ENCODE measurements at regions not wholly inside any gene's neighbourhood (a gene's known extent, or its start where the extent isn't known, plus 50 kb on each side); places are given as distances from the start of the nearest gene placed in this dataset.
"Not testable (repeated sequence)": the region's sequence is repeated elsewhere in the genome, so short reads cannot be mapped to it uniquely, and the experiment has no call there.

- no peak for DNase-seq (ENCODE audit: low read depth in 1 of 2, low spot score in 2 of 2)
- H3K9me3 ChIP-seq (replicated peaks), result no peaks in the 10 kb centered on the region
- no peaks in the 10 kb centered on the region for H3K27me3 ChIP-seq (replicated peaks)
- peaks cover under 1% of the 10 kb centered on the region; the same call in 1 of the 2 replicates for H3K4me1 ChIP-seq (replicated peaks)
- no peak overlapping the region for H3K27ac ChIP-seq
- no peak overlapping the region for H3K4me3 ChIP-seq
- no peaks in the 10 kb centered on the region for H3K36me3 ChIP-seq
These were observed 124.5 kb upstream of the ARSJ start for GRCh38 chr4:114103908-114104307.

DNA sequence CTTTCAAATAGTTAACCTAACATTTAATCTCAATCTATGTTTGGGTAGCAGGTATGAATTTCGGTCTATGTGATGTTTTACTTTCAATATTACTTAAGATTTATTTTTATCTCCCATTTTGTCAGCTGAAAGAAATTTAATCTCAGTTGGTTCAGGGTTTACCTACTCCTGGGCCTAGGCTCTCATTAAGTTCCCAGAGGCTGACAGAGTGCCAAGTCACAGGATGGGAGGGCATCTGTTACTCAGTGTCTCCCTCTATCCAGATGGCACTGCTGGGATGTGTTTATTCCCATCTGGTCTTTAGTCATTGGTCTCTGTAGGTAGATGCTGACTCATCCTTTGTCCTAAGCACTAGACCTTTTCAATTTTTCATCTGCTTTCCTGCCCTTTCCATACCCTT lies 129.4 kb upstream of the ARSJ start:
- no peaks in the 10 kb centered on the region for H3K36me3 ChIP-seq
- peaks cover 4% of the 10 kb centered on the region; the same call in 1 of the 2 replicates for H3K4me1 ChIP-seq (replicated peaks)
- H3K27ac ChIP-seq, result no peak overlapping the region
- no peak overlapping the region for H3K4me3 ChIP-seq
- no peaks in the 10 kb centered on the region for H3K9me3 ChIP-seq (replicated peaks)
- H3K27me3 ChIP-seq (replicated peaks), result no peaks in the 10 kb centered on the region
- peak in 1 of 2 experiments; percentile 26 for DNase-seq (ENCODE audit: low read depth in 1 of 2, low spot score in 2 of 2)

DNA sequence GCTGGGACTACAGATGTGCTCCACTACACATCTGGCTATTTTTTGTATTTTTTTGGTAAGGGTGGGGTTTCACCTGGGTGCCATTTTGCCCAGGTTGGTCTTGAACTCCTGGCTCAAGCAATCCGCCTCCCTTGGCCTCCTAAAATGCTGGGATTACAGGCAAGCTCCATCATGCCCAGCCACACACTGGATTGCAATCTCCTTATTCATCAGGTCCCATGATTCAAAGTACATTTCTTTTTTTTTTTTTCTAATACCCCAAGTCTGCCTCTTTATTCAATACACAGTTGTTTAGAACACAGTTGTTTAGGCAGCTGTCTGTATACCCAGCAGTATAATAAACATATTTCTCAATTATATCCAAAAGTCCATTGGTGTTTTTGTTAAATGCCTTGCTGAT lies 130.3 kb upstream of the ARSJ start:
- peaks cover 4% of the 10 kb centered on the region; the same call in 1 of the 2 replicates for H3K4me1 ChIP-seq (replicated peaks)
- H3K36me3 ChIP-seq, result no peaks in the 10 kb centered on the region
- H3K27me3 ChIP-seq (replicated peaks), result no peaks in the 10 kb centered on the region
- H3K4me3 ChIP-seq, result no peak overlapping the region
- no peak overlapping the region for H3K27ac ChIP-seq
- no peaks in the 10 kb centered on the region for H3K9me3 ChIP-seq (replicated peaks)
- no peak for DNase-seq (ENCODE audit: low read depth in 1 of 2, low spot score in 2 of 2)

DNA sequence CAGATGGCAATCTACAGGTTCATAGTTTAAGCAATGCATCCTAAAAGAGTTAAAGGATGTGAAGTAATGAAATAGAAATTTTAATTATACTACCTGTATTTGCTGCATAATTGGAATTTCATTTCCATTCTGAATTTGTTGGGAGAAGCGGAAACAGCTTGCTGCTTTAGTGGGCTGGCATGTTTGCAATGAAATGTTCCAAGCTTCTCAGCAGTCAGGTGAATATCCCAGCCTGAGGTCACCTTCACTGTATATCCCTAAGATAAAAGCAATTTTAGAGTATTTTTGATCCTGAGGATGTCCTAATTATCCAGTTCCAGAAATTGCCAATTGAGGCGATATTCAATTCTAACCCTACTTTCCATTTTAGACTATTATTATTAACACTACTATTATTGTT lies 136.1 kb upstream of the ARSJ start:
- H3K36me3 ChIP-seq, result no peaks in the 10 kb centered on the region
- H3K9me3 ChIP-seq (replicated peaks), result no peaks in the 10 kb centered on the region
- H3K4me1 ChIP-seq (replicated peaks), result no peaks in the 10 kb centered on the region
- H3K27ac ChIP-seq, result no peak overlapping the region
- H3K4me3 ChIP-seq, result no peak overlapping the region
- H3K27me3 ChIP-seq (replicated peaks), result no peaks in the 10 kb centered on the region
- DNase-seq (ENCODE audit: low read depth in 1 of 2, low spot score in 2 of 2), result no peak

- Histone ChIP-seq H3K4me3 (no peak overlapping the region), H3K4me1 (replicated peaks) (no peaks in the 10 kb centered on the region), H3K36me3 (no peaks in the 10 kb centered on the region), H3K27me3 (replicated peaks) (no peaks in the 10 kb centered on the region), H3K9me3 (replicated peaks) (no peaks in the 10 kb centered on the region), H3K27ac (no peak overlapping the region)
- DNase-seq (ENCODE audit: low read depth in 1 of 2, low spot score in 2 of 2), result no peak
These were observed 137.4 kb upstream of the ARSJ start for GRCh38 chr4:114116861-114117260.

- H3K27ac ChIP-seq, result no peak overlapping the region
- no peaks in the 10 kb centered on the region; the same call in 1 of the 2 replicates for H3K36me3 ChIP-seq
- H3K9me3 ChIP-seq (replicated peaks), result no peaks in the 10 kb centered on the region
- no peaks in the 10 kb centered on the region for H3K27me3 ChIP-seq (replicated peaks)
- no peak for DNase-seq (ENCODE audit: low read depth in 1 of 2, low spot score in 2 of 2)
- H3K4me3 ChIP-seq, result no peak overlapping the region
- H3K4me1 ChIP-seq (replicated peaks), result no peaks in the 10 kb centered on the region
These were observed 141.8 kb upstream of the ARSJ start for GRCh38 chr4:114121221-114121620.

GRCh38 chr4:114132199-114132598 lies 152.8 kb upstream of the ARSJ start:
- H3K27ac ChIP-seq, result no peak overlapping the region
- H3K4me3 ChIP-seq, result no peak overlapping the region
- no peaks in the 10 kb centered on the region for H3K36me3 ChIP-seq
- no peak for DNase-seq (ENCODE audit: low read depth in 1 of 2, low spot score in 2 of 2)
- H3K27me3 ChIP-seq (replicated peaks), result no peaks in the 10 kb centered on the region
- no peaks in the 10 kb centered on the region for H3K4me1 ChIP-seq (replicated peaks)
- no peaks in the 10 kb centered on the region for H3K9me3 ChIP-seq (replicated peaks)

DNA sequence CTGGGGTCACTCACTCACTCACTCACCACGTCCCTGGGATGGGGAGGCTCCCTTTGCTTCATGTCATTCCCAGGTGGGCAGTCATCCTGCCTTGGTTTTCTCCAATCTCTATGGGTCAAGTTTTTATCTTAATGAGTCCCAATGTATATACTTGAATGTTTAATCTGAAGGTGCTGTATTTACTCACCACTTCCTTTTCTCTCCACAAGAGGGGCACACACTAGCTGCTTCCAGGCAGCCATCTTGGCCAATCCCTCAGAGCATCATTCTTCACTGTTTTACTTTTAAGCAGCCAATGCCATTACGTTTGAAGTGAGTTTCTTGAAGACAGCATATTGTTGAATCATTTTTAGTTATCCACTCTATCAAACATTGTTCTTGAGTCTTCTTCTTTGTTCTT lies 153.4 kb upstream of the ARSJ start:
- Histone ChIP-seq H3K4me3 (no peak overlapping the region), H3K9me3 (replicated peaks) (no peaks in the 10 kb centered on the region), H3K27ac (no peak overlapping the region), H3K4me1 (replicated peaks) (0 out of 2 replicates have a peak, but pooled peaks cover 4% of the 10 kb centered on the region), H3K27me3 (replicated peaks) (no peaks in the 10 kb centered on the region), H3K36me3 (no peaks in the 10 kb centered on the region)
- DNase-seq (ENCODE audit: low read depth in 1 of 2, low spot score in 2 of 2), result no peak

- H3K27ac ChIP-seq, result no peak overlapping the region
- no peak for DNase-seq (ENCODE audit: low read depth in 1 of 2, low spot score in 2 of 2)
- H3K9me3 ChIP-seq (replicated peaks), result no peaks in the 10 kb centered on the region
- no peaks in the 10 kb centered on the region for H3K36me3 ChIP-seq
- no peaks in the 10 kb centered on the region for H3K27me3 ChIP-seq (replicated peaks)
- H3K4me3 ChIP-seq, result no peak overlapping the region
- 0 out of 2 replicates have a peak, but pooled peaks cover 6% of the 10 kb centered on the region for H3K4me1 ChIP-seq (replicated peaks)
These were observed 156.6 kb upstream of the ARSJ start for GRCh38 chr4:114136069-114136468.

DNA sequence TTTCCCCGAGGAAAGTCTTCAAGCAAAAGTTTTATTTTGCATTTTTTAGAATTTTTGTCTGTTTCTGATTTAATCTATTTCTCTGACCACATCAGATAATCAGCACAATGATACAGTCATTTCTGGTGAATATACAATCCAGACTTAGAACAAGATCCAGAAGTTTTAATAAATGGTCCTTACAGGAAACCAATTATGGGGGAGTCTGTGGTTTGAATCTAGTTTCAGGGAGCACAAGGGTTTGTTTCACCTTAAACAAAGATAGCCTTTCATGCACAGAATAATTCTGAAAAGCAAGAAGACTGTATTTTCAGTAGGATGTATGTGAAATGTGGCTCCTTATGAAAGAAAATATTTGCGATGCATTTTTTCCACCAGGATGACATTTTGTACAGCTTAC lies 158.5 kb upstream of the ARSJ start:
- no peaks in the 10 kb centered on the region for H3K9me3 ChIP-seq (replicated peaks)
- H3K4me1 ChIP-seq (replicated peaks), result 0 out of 2 replicates have a peak, but pooled peaks cover 6% of the 10 kb centered on the region
- H3K27ac ChIP-seq, result no peak overlapping the region
- H3K36me3 ChIP-seq, result no peaks in the 10 kb centered on the region
- no peak overlapping the region for H3K4me3 ChIP-seq
- DNase-seq (ENCODE audit: low read depth in 1 of 2, low spot score in 2 of 2), result peak in 1 of 2 experiments; percentile 2
- H3K27me3 ChIP-seq (replicated peaks), result no peaks in the 10 kb centered on the region

- H3K27ac ChIP-seq, result no peak overlapping the region
- DNase-seq (ENCODE audit: low read depth in 1 of 2, low spot score in 2 of 2), result no peak
- no peaks in the 10 kb centered on the region for H3K4me1 ChIP-seq (replicated peaks)
- no peaks in the 10 kb centered on the region for H3K9me3 ChIP-seq (replicated peaks)
- H3K36me3 ChIP-seq, result no peaks in the 10 kb centered on the region
- H3K27me3 ChIP-seq (replicated peaks), result no peaks in the 10 kb centered on the region
- no peak overlapping the region for H3K4me3 ChIP-seq
These were observed 167.6 kb upstream of the ARSJ start for GRCh38 chr4:114146947-114147618.

DNA sequence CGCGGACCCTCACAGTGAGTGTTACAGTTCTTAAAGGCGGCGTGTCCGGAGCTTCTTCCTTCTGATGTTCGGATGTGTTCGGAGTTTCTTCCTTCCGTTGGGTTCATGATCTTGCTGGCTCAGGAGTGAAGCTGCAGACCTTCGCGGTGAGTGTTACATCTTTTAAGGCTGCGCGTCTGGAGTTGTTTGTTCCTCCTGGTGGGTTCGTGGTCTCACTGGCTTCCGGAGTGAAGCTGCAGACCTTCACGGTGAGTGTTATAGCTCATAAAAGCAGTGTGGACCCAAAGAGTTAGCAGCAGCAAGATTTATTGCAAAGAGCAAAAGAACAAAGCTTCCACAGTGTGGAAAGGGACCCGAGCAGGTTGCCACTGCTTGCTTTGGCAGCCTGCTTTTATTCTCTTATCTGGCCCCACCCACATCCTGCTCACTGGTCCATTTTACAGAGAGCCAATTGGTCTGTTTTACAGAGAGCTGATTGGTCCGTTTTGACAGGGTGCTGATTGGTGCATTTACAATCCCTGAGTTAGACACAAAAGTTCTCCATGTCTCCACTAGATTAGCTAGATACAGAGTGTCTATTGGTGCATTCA lies 168.3 kb upstream of the ARSJ start:
- H3K27me3 ChIP-seq (replicated peaks); H3K9me3 ChIP-seq (replicated peaks); H3K27ac ChIP-seq; H3K4me1 ChIP-seq (replicated peaks); DNase-seq (ENCODE audit: low read depth in 1 of 2, low spot score in 2 of 2); H3K4me3 ChIP-seq; H3K36me3 ChIP-seq: not testable (repeated sequence)

DNA sequence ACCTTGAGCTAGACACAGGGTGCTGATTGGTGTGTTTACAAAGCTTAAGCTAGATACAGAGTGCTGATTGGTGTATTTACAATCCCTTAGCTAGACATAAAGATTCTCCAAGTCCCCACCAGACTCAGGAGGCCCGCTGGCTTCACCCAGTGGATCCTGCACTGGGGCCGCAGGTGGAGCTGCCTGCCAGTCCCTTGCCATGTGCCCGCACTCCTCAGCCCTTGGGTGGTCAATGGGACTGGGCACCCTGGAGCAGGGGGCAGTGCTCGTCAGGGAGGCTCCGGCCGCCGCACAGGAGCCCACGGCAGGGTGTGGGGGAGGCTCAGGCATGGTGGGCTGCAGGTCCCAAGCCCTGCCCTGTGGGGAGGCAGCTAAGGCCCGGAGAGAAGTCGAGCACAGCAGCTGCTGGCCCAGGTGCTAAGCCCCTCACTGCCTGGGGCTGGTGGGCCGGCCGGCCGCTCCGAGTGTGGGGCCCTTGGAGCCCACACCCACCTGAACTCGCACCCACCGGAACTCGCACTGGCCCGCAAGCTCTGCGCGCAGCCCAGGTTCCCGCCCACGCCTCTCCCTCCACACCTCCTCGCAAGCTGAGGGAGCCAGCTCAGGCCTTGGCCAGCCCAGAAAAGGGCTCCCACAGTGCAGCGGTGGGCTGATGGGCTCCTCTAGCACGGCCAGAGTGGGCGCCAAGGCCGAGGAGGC lies 169.1 kb upstream of the ARSJ start:
- not testable (repeated sequence) for DNase-seq (ENCODE audit: low read depth in 1 of 2, low spot score in 2 of 2)

DNA sequence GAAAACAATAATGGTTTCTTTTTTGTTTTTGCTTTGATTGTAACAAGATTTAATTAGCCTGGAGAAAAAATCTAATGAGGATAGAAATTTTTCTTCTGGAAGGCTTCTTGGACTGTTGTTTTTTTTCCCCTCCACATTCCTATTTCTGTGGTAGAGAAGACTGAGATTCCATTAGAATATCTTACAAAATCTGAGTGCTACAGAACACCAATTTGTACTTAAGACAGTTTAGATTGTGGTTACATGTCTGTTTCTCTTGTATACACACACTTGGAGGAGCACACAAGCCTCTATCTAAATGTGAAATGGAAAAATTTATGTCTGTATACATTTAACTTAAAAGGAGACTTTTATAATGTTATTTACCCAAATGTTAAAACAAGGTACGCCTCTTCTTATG lies 176.9 kb upstream of the ARSJ start:
- H3K9me3 ChIP-seq (replicated peaks), result no peaks in the 10 kb centered on the region
- DNase-seq (ENCODE audit: low read depth in 1 of 2, low spot score in 2 of 2), result peak in 1 of 2 experiments; percentile 34
- no peak overlapping the region for H3K4me3 ChIP-seq
- no peaks in the 10 kb centered on the region for H3K27me3 ChIP-seq (replicated peaks)
- peaks cover 7% of the 10 kb centered on the region for H3K4me1 ChIP-seq (replicated peaks)
- no peaks in the 10 kb centered on the region for H3K36me3 ChIP-seq
- no peak overlapping the region for H3K27ac ChIP-seq

More for the DNA sequence above, 169.1 kb upstream of the ARSJ start:
- H3K27me3 ChIP-seq (replicated peaks); H3K36me3 ChIP-seq; H3K4me3 ChIP-seq; H3K4me1 ChIP-seq (replicated peaks); H3K9me3 ChIP-seq (replicated peaks); H3K27ac ChIP-seq: not testable (repeated sequence)
